ENCODE measurements at regions not wholly inside any gene's neighbourhood (a gene's known extent, or its start where the extent isn't known, plus 50 kb on each side); places are given as distances from the start of the nearest gene placed in this dataset.

- no peak for TF ChIP-seq POLR2A (IDR thresholded peaks at IDR 0.05)
- TF ChIP-seq CTCF (IDR thresholded peaks at IDR 0.05) = no peak
- Histone ChIP-seq H3K36me3 (no peaks in the 10 kb centered on the region), H3K27me3 (no peaks in the 10 kb centered on the region), H3K9me3 (no peaks in the 10 kb centered on the region), H3K4me3 (no peak overlapping the region), H3K27ac (no peak overlapping the region), H3K4me1 (no peaks in the 10 kb centered on the region)
- no peak for DNase-seq
These were observed 184.1 kb downstream of the PMP22 start for GRCh38 chr17:15081008-15081407.

GRCh38 chr17:15078570-15078969 is 186.6 kb downstream of the PMP22 start:
- DNase-seq = no peak
- Histone ChIP-seq H3K4me1 (no peaks in the 10 kb centered on the region), H3K27me3 (no peaks in the 10 kb centered on the region), H3K9me3 (no peaks in the 10 kb centered on the region), H3K27ac (no peak overlapping the region), H3K36me3 (no peaks in the 10 kb centered on the region), H3K4me3 (no peak overlapping the region)
- no peak for TF ChIP-seq POLR2A (IDR thresholded peaks at IDR 0.05)
- TF ChIP-seq CTCF (IDR thresholded peaks at IDR 0.05) = no peak

DNA sequence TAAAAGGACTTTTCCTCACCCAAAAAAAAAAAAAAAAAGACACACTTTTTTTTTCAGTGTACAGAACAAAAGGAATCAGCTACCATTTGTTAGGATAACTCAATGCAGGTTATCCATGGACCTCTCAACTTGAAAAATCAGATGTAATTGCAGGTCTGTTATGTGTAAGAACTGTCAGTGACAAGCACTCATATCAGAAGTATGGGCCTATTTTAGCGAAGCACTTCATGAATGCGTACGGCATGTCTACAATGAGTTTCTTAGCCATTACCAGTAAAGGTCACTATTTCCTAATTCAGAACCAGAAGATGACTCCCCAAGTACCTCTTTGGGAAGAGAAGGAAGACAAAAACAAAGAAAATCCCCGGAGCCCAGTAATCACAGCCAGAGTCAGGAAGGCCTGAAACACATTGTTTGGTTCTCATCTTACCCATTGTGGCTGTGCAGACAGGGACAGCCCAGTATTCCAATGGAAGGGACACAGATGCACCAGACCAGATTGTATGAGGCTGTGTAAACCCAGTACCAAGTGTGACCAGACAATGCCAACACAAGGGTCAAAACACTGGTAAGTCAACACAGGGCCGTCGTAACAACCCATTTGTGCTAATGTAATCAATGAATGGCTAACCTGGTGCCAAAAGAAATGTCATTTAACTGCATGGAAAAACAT is 188.0 kb downstream of the PMP22 start:
- no peak for DNase-seq
- H3K27me3 ChIP-seq = no peaks in the 10 kb centered on the region
- no peak for TF ChIP-seq CTCF (IDR thresholded peaks at IDR 0.05)
- TF ChIP-seq POLR2A (IDR thresholded peaks at IDR 0.05) = no peak
- H3K9me3 ChIP-seq = no peaks in the 10 kb centered on the region
- H3K4me1 ChIP-seq = no peaks in the 10 kb centered on the region
- no peak overlapping the region for H3K27ac ChIP-seq
- H3K4me3 ChIP-seq = no peak overlapping the region
- no peaks in the 10 kb centered on the region for H3K36me3 ChIP-seq

GRCh38 chr17:15051933-15052332 is 213.2 kb downstream of the PMP22 start:
- H3K27ac ChIP-seq = no peak overlapping the region
- H3K4me1 ChIP-seq = no peaks in the 10 kb centered on the region
- H3K36me3 ChIP-seq = no peaks in the 10 kb centered on the region
- TF ChIP-seq CTCF (IDR thresholded peaks at IDR 0.05) (no peak), POLR2A (IDR thresholded peaks at IDR 0.05) (no peak)
- DNase-seq = no peak
- no peak overlapping the region for H3K4me3 ChIP-seq
- H3K27me3 ChIP-seq = no peaks in the 10 kb centered on the region
- H3K9me3 ChIP-seq = no peaks in the 10 kb centered on the region

DNA sequence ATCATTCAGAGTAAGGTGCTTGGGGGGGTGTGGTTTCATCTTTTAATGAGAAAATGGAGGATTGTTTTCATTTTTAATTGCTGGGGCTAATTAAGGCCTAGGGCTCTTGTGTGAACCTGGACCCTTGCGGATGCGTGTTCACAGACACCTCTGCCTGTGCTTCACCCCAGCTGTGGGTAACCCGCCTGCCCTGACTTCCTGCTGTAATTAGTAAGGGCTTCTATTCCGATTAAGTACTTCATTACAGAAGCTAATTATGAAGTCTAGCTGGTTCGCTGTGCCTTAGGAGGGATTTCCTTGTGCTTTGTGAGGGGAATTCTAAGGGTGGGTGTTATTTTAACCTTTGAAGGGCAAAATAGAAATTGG is 215.3 kb downstream of the PMP22 start:
- no peak for DNase-seq
- H3K4me1 ChIP-seq = no peaks in the 10 kb centered on the region
- no peak overlapping the region for H3K4me3 ChIP-seq
- no peak overlapping the region for H3K27ac ChIP-seq
- no peaks in the 10 kb centered on the region for H3K36me3 ChIP-seq
- no peaks in the 10 kb centered on the region for H3K9me3 ChIP-seq
- TF ChIP-seq CTCF (IDR thresholded peaks at IDR 0.05) = no peak
- no peak for TF ChIP-seq POLR2A (IDR thresholded peaks at IDR 0.05)
- H3K27me3 ChIP-seq = no peaks in the 10 kb centered on the region

All from Peyer's patch (tissue), 4 donors.